ENCODE measurements at regions not wholly inside any gene's neighbourhood (a gene's known extent, or its start where the extent isn't known, plus 50 kb on each side); places are given as distances from the start of the nearest gene placed in this dataset.

DNA sequence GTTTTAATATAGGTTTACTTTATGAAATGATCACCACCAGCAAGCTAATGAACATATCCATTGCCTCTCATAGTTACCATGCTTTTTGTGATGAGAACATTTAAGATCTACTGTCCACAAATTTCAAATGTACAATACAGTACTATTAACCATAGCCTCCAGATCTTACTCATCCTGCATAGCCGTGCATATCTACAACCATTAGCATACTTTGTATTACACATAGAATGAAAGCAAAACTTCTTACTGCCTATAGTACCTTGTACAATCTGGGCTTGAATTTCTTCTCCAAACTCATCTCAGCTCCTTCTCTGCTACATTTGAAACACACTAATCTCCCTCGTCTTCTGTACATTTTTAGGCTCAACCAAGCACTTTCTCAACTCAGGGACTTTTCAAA lies 510.6 kb downstream of the PRR16 start:
- no peak for DNase-seq
- 79 to 87% methylated on average over 2 of the region's 2 CpGs for WGBS, 2 donors
- intact Hi-C loops (cut with DNase I; ENCODE audit: low total_unique reads) = no loop called here
- H3K27ac ChIP-seq = no peak overlapping the region
- H3K4me1 ChIP-seq = no peaks in the 10 kb centered on the region
- H3K27me3 ChIP-seq = no peaks in the 10 kb centered on the region
- H3K36me3 ChIP-seq (ENCODE audit: low read depth, missing control alignments) = no peaks in the 10 kb centered on the region
- no peak overlapping the region for H3K4me3 ChIP-seq
- no peaks in the 10 kb centered on the region for H3K9me3 ChIP-seq
- TF ChIP-seq, protein P1, sequence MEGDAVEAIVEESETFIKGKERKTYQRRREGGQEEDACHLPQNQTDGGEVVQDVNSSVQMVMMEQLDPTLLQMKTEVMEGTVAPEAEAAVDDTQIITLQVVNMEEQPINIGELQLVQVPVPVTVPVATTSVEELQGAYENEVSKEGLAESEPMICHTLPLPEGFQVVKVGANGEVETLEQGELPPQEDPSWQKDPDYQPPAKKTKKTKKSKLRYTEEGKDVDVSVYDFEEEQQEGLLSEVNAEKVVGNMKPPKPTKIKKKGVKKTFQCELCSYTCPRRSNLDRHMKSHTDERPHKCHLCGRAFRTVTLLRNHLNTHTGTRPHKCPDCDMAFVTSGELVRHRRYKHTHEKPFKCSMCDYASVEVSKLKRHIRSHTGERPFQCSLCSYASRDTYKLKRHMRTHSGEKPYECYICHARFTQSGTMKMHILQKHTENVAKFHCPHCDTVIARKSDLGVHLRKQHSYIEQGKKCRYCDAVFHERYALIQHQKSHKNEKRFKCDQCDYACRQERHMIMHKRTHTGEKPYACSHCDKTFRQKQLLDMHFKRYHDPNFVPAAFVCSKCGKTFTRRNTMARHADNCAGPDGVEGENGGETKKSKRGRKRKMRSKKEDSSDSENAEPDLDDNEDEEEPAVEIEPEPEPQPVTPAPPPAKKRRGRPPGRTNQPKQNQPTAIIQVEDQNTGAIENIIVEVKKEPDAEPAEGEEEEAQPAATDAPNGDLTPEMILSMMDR (IDR thresholded peaks at IDR 0.05) = no peak
- no peak for TF ChIP-seq POLR2A (IDR thresholded peaks at IDR 0.05)

DNA sequence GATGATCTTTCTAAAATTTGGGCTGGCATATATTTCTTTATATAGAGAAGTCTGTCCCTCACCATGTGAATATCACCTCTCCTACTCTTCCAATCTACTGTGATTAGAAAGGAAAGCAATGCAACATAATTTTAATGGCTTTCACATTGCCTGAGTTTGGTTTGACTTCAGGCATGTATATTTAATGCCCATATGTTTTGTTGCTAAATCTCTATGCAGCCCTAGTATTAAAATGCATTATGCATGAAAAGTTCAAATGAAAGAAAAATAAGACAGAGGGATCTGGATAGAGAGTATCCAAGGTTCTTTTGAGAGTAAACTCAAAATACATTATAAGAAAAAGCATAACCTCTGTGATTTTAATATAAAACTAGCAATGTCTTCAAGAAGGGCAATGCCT lies 518.3 kb downstream of the PRR16 start:
- Histone ChIP-seq H3K4me1 (no peaks in the 10 kb centered on the region), H3K27me3 (no peaks in the 10 kb centered on the region), H3K4me3 (no peak overlapping the region), H3K9me3 (no peaks in the 10 kb centered on the region), H3K27ac (no peak overlapping the region), H3K36me3 (ENCODE audit: low read depth, missing control alignments) (no peaks in the 10 kb centered on the region)
- intact Hi-C loops (cut with DNase I; ENCODE audit: low total_unique reads) = no loop called here
- TF ChIP-seq POLR2A (IDR thresholded peaks at IDR 0.05) = no peak
- TF ChIP-seq, protein P1 (IDR thresholded peaks at IDR 0.05) = no peak
- DNase-seq = no peak

DNA sequence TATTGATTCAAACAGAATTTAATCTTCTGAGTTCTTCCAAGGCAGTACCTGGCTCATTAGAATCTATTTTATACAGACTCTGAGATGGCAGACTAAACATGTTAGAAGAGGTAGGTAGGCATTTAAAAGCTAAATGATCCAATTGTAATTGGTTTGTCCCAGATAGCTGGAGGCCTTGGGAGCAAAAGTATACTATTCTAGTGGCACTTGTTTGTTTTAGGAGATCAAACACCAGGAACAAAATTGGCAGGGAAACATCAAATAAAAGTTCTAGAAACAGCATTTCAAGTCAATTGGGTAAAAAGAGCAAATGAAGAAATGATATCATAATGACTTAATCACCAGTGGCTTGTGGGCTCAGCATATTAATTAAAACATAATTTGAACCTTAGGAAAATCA lies 521.4 kb downstream of the PRR16 start:
- intact Hi-C loops (cut with DNase I; ENCODE audit: low total_unique reads) = no loop called here
- no peak for DNase-seq
- H3K9me3 ChIP-seq = no peaks in the 10 kb centered on the region
- H3K4me3 ChIP-seq = no peak overlapping the region
- no peaks in the 10 kb centered on the region for H3K36me3 ChIP-seq (ENCODE audit: low read depth, missing control alignments)
- TF ChIP-seq, protein P1 (IDR thresholded peaks at IDR 0.05) = no peak
- TF ChIP-seq POLR2A (IDR thresholded peaks at IDR 0.05) = no peak
- H3K27me3 ChIP-seq = no peaks in the 10 kb centered on the region
- no peaks in the 10 kb centered on the region for H3K4me1 ChIP-seq
- H3K27ac ChIP-seq = no peak overlapping the region

DNA sequence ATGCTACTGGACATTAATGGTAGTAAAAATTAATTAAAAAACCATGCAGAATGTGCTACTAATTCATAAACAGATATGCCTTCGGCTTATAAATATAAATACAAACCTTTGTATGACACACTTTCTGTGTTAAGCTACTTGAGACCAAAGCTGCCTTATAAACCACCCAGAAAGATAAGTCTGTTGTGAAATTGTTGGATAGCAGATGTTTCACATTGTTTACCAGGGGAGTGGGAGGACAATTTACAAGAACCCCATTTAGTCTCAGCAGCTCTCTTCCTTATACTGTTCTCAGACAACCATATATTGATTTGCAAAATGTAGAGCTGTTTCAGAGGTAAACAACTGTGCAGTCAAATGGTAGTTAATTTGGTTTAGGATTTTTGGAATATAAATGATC lies 524.4 kb downstream of the PRR16 start:
- no peak overlapping the region for H3K4me3 ChIP-seq
- H3K27ac ChIP-seq = no peak overlapping the region
- H3K36me3 ChIP-seq (ENCODE audit: low read depth, missing control alignments) = no peaks in the 10 kb centered on the region
- H3K27me3 ChIP-seq = no peaks in the 10 kb centered on the region
- H3K9me3 ChIP-seq = no peaks in the 10 kb centered on the region
- no peaks in the 10 kb centered on the region for H3K4me1 ChIP-seq
- intact Hi-C loops (cut with DNase I; ENCODE audit: low total_unique reads) = no loop called here
- 65 to 74% methylated on average over 1 of the region's 1 CpG for WGBS, 2 donors
- DNase-seq = no peak
- TF ChIP-seq, protein P1 (IDR thresholded peaks at IDR 0.05) = no peak
- no peak for TF ChIP-seq POLR2A (IDR thresholded peaks at IDR 0.05)

DNA sequence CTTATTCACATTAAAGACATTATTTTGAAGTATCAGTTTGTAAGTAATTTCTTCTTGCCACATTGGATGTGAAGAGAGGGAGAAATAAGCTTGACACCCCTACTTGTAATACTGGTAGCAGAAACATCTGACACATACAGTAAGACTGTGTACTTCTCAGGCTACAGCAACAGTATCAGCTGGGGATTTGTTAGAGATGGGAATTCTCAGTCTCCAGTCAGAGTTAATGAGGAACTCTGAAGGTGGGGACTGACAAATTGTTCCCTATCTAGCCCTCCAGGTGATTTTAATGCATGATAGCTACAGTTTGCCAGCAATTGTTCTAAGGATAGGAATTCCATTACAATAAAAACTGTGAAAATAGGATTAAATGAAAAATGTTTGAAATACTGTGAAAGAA lies 524.8 kb downstream of the PRR16 start:
- intact Hi-C loops (cut with DNase I; ENCODE audit: low total_unique reads) = no loop called here
- H3K36me3 ChIP-seq (ENCODE audit: low read depth, missing control alignments) = no peaks in the 10 kb centered on the region
- H3K4me1 ChIP-seq = no peaks in the 10 kb centered on the region
- no peak for TF ChIP-seq POLR2A (IDR thresholded peaks at IDR 0.05)
- TF ChIP-seq, protein P1 (IDR thresholded peaks at IDR 0.05) = no peak
- H3K4me3 ChIP-seq = no peak overlapping the region
- DNase-seq = no peak
- H3K27me3 ChIP-seq = no peaks in the 10 kb centered on the region
- no peaks in the 10 kb centered on the region for H3K9me3 ChIP-seq
- no peak overlapping the region for H3K27ac ChIP-seq

Measured in testis (tissue), 2 donors.